GM13977 (cell line): ENCODE measurements at regions not wholly inside any gene's neighbourhood (a gene's known extent, or its start where the extent isn't known, plus 50 kb on each side); places are given as distances from the start of the nearest gene placed in this dataset.

Experiments used
- DNase-seq: peaks from one replicate; pipeline ENCODE4 v3.0.0; 2012; ENCODE audit warnings: low spot score
- in situ Hi-C: fragments of 300-500 bp; cut with MboI; formaldehyde crosslinking; loops from one replicate; pipeline ENCODE4 v1.12.0; 2022; ENCODE audit warnings: low sequenced_read_pairs, low pct_unique_long_range_greater_than_20kb, mixed read lengths, inconsistent platforms; ENCODE audit not compliant: unreplicated experiment
- TF ChIP-seq, protein P1 (sequence below): IDR thresholded peaks from 2 replicates; pipeline ENCODE4 v1.5.1; 2012; ENCODE audit warnings: mild to moderate bottlenecking, control low read depth; ENCODE audit not compliant: insufficient read depth; ENCODE audit errors: extremely low read depth, missing control alignments

DNA sequence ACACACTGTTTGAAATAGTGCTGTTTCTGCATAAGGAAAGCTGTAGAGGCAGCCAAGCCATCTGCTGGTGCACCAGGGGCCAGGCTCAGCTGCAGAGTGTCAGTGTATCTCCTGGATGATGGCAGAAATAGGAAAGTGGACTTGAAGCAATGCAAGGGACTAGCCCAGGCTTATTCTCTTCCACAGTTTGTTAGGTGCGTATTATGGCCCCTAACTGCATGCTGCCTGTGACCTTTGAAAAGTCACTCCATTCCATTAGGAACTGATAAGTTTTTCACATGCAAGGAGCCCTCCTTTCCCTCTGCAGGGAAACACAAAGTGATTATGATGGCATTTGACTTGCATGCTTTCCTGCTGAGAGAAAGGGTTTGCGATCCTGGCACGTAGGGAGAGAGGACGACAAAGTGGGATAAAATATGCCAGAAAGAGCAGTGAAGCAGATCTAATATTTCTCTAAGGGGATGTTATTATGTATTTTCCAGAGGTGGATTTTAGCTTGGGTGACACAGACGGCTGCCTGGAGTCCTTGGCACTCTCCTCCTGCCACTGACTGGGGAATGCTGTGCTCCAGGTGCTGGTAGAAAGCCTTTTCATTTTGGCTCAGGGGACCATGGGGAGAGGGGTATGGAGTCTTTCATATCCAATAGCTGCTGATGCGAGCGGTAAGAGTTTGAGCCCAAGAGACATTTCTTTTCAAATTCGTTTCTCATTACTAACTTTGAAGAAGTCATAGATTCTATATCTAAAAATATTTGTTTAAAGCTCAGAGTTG, 402.1 kb upstream of the B3GALT2 start:
- TF ChIP-seq, protein P1, sequence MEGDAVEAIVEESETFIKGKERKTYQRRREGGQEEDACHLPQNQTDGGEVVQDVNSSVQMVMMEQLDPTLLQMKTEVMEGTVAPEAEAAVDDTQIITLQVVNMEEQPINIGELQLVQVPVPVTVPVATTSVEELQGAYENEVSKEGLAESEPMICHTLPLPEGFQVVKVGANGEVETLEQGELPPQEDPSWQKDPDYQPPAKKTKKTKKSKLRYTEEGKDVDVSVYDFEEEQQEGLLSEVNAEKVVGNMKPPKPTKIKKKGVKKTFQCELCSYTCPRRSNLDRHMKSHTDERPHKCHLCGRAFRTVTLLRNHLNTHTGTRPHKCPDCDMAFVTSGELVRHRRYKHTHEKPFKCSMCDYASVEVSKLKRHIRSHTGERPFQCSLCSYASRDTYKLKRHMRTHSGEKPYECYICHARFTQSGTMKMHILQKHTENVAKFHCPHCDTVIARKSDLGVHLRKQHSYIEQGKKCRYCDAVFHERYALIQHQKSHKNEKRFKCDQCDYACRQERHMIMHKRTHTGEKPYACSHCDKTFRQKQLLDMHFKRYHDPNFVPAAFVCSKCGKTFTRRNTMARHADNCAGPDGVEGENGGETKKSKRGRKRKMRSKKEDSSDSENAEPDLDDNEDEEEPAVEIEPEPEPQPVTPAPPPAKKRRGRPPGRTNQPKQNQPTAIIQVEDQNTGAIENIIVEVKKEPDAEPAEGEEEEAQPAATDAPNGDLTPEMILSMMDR: no peak
- in situ Hi-C loops: no loop called here
- DNase-seq: no peak

DNA sequence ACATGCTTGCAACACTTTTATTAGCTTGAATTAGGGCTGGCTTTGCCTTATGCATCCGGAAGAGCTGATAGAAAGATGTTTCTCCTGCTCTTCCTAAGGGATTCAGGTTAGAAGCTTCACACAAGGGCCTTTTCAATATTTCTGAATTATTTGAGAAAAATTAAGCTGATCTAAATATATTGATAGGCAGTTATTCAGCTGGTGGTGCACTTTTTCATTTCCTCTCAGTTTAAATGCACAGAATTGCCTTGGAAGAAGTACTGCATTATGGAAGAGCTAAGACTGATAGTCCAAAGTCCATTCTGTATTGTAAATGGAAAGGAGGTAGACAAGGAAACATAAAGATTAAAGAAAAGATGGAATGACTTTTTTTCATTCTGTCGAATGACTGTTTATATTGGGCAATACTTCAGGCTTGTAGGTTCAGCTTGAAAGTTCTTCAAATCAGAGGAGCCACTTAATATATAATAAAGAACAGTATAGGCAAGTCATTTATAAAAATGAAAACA, 398.4 kb upstream of the B3GALT2 start:
- no peak for DNase-seq
- TF ChIP-seq, protein P1: no peak
- in situ Hi-C loops: no loop called here

DNA sequence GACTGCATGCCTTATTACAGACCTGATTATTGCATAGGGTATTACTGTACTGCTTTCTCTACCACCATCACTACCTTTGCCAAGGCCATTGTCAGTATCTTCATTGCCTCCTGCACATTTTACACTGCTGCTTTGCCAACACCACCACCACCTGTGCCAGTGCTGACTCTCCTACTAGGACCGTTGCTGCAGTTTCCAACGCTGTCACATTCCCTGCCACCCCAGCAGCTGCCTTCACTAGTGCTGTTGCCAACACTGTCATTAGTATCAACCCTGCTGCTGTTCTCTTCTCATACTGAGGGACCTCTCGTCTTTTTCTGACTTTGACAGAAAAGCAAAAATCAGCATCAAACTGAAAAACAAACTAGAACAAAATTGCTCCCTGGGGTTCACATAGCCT, 394.9 kb upstream of the B3GALT2 start:
- TF ChIP-seq, protein P1: no peak
- in situ Hi-C loops: no loop called here

DNA sequence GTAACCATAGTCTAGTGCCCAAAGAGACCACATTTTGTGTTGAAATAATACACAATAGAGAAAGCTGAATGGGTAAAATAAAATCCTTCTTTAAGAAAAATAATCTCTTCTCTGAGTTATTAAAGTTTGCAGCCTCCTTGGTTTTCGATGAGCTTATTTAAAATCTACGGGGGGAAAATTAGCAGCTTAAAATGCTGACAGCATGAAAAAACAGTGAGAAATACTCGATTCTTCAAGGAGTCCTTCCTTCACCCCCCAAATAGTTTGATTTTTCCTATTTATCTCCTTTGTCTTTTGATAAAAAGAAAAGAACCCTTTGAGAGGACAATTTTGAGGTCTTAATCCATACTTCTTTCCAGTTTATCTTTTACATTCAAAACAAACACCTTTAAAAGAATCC, 394.0 kb upstream of the B3GALT2 start:
- in situ Hi-C loops: no loop called here
- no peak for DNase-seq
- TF ChIP-seq, protein P1: no peak

More for the DNA sequence above, 394.9 kb upstream of the B3GALT2 start:
- DNase-seq: no peak

DNA sequence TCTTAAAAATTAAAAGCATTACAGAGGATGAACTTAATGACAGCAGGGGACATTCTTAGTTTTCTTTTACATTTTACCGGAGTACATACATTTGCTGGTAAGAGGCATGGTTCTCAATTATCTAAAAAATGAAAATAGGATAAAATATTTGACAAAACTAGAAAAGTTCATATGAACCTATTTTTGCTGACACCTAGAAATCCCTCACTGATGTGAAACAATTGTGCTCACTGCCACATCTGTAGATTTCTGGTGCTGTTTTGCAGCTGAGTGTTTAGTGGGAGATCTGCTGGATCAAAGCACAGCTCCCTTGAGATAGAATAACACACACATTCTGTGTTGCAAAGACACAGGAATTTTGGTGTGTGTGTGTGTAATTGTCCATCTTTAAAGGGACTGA, 392.9 kb upstream of the B3GALT2 start:
- TF ChIP-seq, protein P1: no peak
- in situ Hi-C loops: no loop called here
- no peak for DNase-seq

DNA sequence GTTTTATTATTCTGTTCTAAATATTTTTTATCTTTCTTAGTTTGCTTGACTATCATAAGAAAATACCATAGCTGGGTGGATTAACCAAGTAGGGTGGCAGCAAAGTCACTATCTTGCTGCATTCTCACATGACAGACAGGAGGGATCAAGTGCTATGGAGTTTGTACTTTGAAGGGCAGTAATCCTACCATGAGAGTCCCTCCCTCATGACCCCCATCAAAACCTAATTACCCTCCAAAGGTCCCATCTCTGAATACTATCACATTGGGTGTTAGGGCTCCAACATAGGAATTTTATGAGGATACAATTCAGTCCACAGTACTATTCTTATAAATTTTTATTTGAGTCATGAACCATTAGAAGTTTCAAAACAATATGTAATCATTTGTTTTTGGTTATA, 388.5 kb upstream of the B3GALT2 start:
- TF ChIP-seq, protein P1: no peak
- no peak for DNase-seq
- in situ Hi-C loops: no loop called here

DNA sequence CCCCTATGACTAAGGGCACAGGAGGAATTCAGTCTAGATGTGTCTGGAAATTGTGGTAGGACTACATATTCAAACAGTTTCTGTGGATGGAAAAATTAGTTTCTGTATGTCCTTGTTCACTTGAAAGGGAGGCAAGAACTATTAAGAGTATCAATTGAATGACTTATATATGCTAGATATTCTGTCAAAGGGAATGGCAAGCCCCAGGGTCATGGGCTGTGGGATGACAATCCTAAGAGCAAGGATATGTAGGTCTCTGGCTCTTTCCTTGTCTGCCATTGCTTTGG, 383.5 kb upstream of the B3GALT2 start:
- TF ChIP-seq, protein P1: no peak
- in situ Hi-C loops: no loop called here
- DNase-seq: no peak
